HEK293 (cell line): ENCODE measurements at regions not wholly inside any gene's neighbourhood (a gene's known extent, or its start where the extent isn't known, plus 50 kb on each side); places are given as distances from the start of the nearest gene placed in this dataset.

ENCODE experiments used
- BCL11B ChIP-seq: fragments of 450-650 bp; formaldehyde crosslinking; IDR thresholded peaks from 2 replicates; pipeline ENCODE4 v1.5.1; 2016; ENCODE audit warnings: low read depth, missing biosample characterization, missing genetic modification characterization
- CTCF ChIP-seq: fragments of 450-650 bp; formaldehyde crosslinking; IDR thresholded peaks from 2 replicates; pipeline ENCODE4 v1.5.1; 2016; ENCODE audit warnings: missing biosample characterization, missing genetic modification characterization
- SCRT2 ChIP-seq: fragments of 450-650 bp; formaldehyde crosslinking; IDR thresholded peaks from 2 replicates; pipeline ENCODE4 v1.5.1; 2016; ENCODE audit warnings: missing biosample characterization, missing genetic modification characterization
- TCF7L2 ChIP-seq: IDR thresholded peaks from 2 replicates; pipeline ENCODE4 v1.6.1; 2011; ENCODE audit warnings: low read depth, mild to moderate bottlenecking, inconsistent platforms, low read length, moderate library complexity, borderline replicate concordance
- ZNF274 ChIP-seq, 2 experiments: fragments of 200-500 bp in 1 of 2; fragments of 450-650 bp in 1 of 2; sonication (Bioruptor generic) in 1 of 2; formaldehyde crosslinking in 1 of 2; IDR thresholded peaks; 2 replicates each; pipeline versions ENCODE4 v1.5.1 to v1.6.1; 2014 to 2016; ENCODE audit warnings: borderline replicate concordance in 1 of 2, inconsistent platforms in 1 of 2, low read length in 1 of 2, missing biosample characterization in 1 of 2, missing genetic modification characterization in 1 of 2
- ZNF416 ChIP-seq: fragments of 450-650 bp; formaldehyde crosslinking; IDR thresholded peaks from 2 replicates; pipeline ENCODE4 v1.5.1; 2016; ENCODE audit warnings: missing biosample characterization, missing genetic modification characterization
- ZNF571 ChIP-seq: fragments of 450-650 bp; formaldehyde crosslinking; IDR thresholded peaks from 2 replicates; pipeline ENCODE4 v1.5.0; 2017; ENCODE audit warnings: missing biosample characterization, missing genetic modification characterization
- ZNF596 ChIP-seq: fragments of 450-650 bp; IDR thresholded peaks from 2 replicates; pipeline ENCODE4 v1.5.0; 2018; ENCODE audit warnings: missing biosample characterization, mild to moderate bottlenecking, missing genetic modification characterization, moderate library complexity
- ZSCAN4 ChIP-seq: fragments of 450-650 bp; formaldehyde crosslinking; IDR thresholded peaks from 2 replicates; pipeline ENCODE4 v1.5.1; 2017; ENCODE audit warnings: missing biosample characterization, missing genetic modification characterization
- TF ChIP-seq, protein P1 (sequence below): fragments of 450-650 bp; formaldehyde crosslinking; IDR thresholded peaks from 2 replicates; pipeline ENCODE4 v1.5.1; 2016; ENCODE audit warnings: missing biosample characterization, missing genetic modification characterization
- TF ChIP-seq, protein P2 (sequence below): fragments of 450-650 bp; formaldehyde crosslinking; IDR thresholded peaks from 2 replicates; pipeline ENCODE4 v1.5.1; 2016; ENCODE audit warnings: missing biosample characterization, missing genetic modification characterization

- TF ChIP-seq ZNF571 (no peak), ZNF416 (no peak), SCRT2 (tag by site-specific recombination) (no peak), ZSCAN4 (no peak), BCL11B (tag by site-specific recombination) (no peak), CTCF (tag by site-specific recombination) (no peak), TCF7L2 (no peak), ZNF274 (IDR thresholded peaks at IDR 0.05; ENCODE audit: low read length) (no peak), ZNF274 (tag by site-specific recombination; IDR thresholded peaks at IDR 0.05; ENCODE audit: borderline replicate concordance) (no peak), ZNF596 (tag by site-specific recombination) (no peak)
- TF ChIP-seq, protein P1, sequence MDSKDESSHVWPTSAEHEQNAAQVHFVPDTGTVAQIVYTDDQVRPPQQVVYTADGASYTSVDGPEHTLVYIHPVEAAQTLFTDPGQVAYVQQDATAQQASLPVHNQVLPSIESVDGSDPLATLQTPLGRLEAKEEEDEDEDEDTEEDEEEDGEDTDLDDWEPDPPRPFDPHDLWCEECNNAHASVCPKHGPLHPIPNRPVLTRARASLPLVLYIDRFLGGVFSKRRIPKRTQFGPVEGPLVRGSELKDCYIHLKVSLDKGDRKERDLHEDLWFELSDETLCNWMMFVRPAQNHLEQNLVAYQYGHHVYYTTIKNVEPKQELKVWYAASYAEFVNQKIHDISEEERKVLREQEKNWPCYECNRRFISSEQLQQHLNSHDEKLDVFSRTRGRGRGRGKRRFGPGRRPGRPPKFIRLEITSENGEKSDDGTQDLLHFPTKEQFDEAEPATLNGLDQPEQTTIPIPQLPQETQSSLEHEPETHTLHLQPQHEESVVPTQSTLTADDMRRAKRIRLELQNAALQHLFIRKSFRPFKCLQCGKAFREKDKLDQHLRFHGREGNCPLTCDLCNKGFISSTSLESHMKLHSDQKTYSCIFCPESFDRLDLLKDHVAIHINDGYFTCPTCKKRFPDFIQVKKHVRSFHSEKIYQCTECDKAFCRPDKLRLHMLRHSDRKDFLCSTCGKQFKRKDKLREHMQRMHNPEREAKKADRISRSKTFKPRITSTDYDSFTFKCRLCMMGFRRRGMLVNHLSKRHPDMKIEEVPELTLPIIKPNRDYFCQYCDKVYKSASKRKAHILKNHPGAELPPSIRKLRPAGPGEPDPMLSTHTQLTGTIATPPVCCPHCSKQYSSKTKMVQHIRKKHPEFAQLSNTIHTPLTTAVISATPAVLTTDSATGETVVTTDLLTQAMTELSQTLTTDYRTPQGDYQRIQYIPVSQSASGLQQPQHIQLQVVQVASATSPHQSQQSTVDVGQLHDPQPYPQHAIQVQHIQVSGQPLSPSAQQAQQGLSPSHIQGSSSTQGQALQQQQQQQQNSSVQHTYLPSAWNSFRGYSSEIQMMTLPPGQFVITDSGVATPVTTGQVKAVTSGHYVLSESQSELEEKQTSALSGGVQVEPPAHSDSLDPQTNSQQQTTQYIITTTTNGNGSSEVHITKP (tag by site-specific recombination): no peak
- TF ChIP-seq, protein P2, sequence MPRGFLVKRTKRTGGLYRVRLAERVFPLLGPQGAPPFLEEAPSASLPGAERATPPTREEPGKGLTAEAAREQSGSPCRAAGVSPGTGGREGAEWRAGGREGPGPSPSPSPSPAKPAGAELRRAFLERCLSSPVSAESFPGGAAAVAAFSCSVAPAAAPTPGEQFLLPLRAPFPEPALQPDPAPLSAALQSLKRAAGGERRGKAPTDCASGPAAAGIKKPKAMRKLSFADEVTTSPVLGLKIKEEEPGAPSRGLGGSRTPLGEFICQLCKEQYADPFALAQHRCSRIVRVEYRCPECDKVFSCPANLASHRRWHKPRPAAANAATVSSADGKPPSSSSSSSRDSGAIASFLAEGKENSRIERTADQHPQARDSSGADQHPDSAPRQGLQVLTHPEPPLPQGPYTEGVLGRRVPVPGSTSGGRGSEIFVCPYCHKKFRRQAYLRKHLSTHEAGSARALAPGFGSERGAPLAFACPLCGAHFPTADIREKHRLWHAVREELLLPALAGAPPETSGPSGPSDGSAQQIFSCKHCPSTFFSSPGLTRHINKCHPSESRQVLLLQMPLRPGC (tag by site-specific recombination): no peak
Observed at GRCh38 chr15:69565066-69565655, 112.5 kb downstream of the RPLP1 start.
